ENCODE measurements at regions not wholly inside any gene's neighbourhood (a gene's known extent, or its start where the extent isn't known, plus 50 kb on each side); places are given as distances from the start of the nearest gene placed in this dataset.

DNA sequence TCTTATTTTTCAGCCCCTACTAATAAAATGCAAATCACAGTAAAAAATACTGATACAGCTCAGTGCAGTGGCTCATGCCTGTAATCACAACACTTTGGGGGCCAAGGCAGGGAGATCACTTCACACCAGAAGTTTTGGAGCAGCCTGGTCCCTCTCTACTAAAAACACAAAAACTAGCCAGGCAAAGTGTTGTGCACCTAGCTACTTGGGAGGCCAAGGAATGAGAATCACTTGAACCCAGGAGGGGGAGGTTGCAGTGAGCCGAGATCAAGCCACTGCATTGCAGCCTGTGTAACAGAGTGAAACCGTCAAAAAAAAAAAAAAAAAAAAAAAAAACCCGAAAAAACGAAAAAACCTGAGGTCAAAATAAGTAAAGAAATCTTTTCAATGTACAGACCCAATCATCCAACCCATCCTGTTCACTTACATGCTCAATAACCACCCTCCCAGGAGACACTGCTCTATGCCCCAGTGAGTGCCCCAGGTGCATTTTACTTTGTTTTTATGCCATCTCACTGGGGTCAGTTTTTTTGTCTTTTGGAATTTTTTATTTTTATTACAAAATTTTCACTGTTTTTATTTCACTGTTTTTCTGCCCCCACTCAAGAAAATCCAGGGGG is 107.0 kb downstream of the ZNF486 start:
- TF ChIP-seq, protein P1, sequence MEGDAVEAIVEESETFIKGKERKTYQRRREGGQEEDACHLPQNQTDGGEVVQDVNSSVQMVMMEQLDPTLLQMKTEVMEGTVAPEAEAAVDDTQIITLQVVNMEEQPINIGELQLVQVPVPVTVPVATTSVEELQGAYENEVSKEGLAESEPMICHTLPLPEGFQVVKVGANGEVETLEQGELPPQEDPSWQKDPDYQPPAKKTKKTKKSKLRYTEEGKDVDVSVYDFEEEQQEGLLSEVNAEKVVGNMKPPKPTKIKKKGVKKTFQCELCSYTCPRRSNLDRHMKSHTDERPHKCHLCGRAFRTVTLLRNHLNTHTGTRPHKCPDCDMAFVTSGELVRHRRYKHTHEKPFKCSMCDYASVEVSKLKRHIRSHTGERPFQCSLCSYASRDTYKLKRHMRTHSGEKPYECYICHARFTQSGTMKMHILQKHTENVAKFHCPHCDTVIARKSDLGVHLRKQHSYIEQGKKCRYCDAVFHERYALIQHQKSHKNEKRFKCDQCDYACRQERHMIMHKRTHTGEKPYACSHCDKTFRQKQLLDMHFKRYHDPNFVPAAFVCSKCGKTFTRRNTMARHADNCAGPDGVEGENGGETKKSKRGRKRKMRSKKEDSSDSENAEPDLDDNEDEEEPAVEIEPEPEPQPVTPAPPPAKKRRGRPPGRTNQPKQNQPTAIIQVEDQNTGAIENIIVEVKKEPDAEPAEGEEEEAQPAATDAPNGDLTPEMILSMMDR (IDR thresholded peaks at IDR 0.05; ENCODE audit: low read length), result no peak
- no peak for TF ChIP-seq EZH2 (optimal IDR thresholded peaks at IDR 0.05; ENCODE audit: low read depth, low read length)

Measured in MM.1S (cell line).